Uterus (tissue), 2 donors: ENCODE measurements at regions not wholly inside any gene's neighbourhood (a gene's known extent, or its start where the extent isn't known, plus 50 kb on each side); places are given as distances from the start of the nearest gene placed in this dataset.

Experiments
- POLR2A ChIP-seq, 2 donors: fragments of 450-650 bp; IDR thresholded peaks; one replicate each; pipeline ENCODE4 v1.6.1; 2016; ENCODE audit warnings: antibody characterized with exemption in 2 of 2, mild to moderate bottlenecking in 1 of 2, moderate library complexity in 1 of 2
- TF ChIP-seq, protein P1 (sequence below), 4 experiments: fragments of 200-600 bp in 2 of 4; fragments of 450-650 bp in 2 of 4; sonication (generic) in 2 of 4; IDR thresholded peaks; one replicate each; pipeline ENCODE4 v1.5.1; 2016 to 2019; ENCODE audit warnings: antibody characterized with exemption in 4 of 4, mild to moderate bottlenecking in 2 of 4, moderate library complexity in 1 of 4

DNA sequence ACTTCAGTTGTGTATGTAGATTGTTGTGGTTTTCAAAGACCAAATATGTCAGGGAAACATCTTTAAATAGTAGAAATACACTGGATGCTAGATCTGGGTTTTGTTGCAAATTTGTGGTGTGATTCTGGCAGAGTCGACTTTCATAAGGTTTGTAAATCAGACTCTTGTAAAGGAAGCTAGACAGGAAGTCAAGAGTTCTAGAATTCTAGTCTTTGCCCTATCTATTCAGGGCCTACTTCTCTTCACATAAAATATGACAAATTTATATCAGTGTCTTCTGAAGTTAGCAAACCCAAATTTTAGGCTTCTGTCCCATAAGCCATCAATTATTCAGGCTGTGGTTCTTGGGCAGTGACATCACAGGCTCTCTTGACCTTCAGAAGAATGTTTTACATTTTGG is 1579.2 kb upstream of the PIK3C3 start:
- no peak for TF ChIP-seq POLR2A (IDR thresholded peaks at IDR 0.05)
- TF ChIP-seq, protein P1, sequence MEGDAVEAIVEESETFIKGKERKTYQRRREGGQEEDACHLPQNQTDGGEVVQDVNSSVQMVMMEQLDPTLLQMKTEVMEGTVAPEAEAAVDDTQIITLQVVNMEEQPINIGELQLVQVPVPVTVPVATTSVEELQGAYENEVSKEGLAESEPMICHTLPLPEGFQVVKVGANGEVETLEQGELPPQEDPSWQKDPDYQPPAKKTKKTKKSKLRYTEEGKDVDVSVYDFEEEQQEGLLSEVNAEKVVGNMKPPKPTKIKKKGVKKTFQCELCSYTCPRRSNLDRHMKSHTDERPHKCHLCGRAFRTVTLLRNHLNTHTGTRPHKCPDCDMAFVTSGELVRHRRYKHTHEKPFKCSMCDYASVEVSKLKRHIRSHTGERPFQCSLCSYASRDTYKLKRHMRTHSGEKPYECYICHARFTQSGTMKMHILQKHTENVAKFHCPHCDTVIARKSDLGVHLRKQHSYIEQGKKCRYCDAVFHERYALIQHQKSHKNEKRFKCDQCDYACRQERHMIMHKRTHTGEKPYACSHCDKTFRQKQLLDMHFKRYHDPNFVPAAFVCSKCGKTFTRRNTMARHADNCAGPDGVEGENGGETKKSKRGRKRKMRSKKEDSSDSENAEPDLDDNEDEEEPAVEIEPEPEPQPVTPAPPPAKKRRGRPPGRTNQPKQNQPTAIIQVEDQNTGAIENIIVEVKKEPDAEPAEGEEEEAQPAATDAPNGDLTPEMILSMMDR (IDR thresholded peaks at IDR 0.05), result no peak
